Calu3 (cell line): ENCODE measurements at regions not wholly inside any gene's neighbourhood (a gene's known extent, or its start where the extent isn't known, plus 50 kb on each side); places are given as distances from the start of the nearest gene placed in this dataset.

ENCODE experiments used
- BruUV-seq: library from RNA; stranded (reverse); fragments of 400-500 nt; replicated peaks from 2 replicates; lab custom pipeline; 2021; lab: Mats Ljungman, UMichigan
- CTCF ChIA-PET: fragments of 300-600 bp; sonication (Branson Sonifier 250); formaldehyde crosslinking; loops from one replicate; lab custom pipeline; 2022; ENCODE audit warnings: antibody characterized with exemption; lab: Charles Lee
- DNase-seq: peaks from one replicate; pipeline ENCODE4 v3.0.0; 2022
- H3K27ac Mint-ChIP-seq: one replicate; pipeline ENCODE4 v1.8.0; 2022; ENCODE audit warnings: mixed read lengths; ENCODE audit not compliant: unreplicated experiment
- H3K27me3 Mint-ChIP-seq: one replicate; pipeline ENCODE4 v1.8.0; 2022; ENCODE audit warnings: mixed read lengths; ENCODE audit not compliant: unreplicated experiment
- H3K36me3 Mint-ChIP-seq: one replicate; pipeline ENCODE4 v1.8.0; 2022; ENCODE audit warnings: mild to moderate bottlenecking, moderate library complexity, mixed read lengths; ENCODE audit not compliant: insufficient read depth, unreplicated experiment
- H3K4me1 Mint-ChIP-seq: one replicate; pipeline ENCODE4 v1.8.0; 2022; ENCODE audit warnings: mild to moderate bottlenecking, low read depth, mixed read lengths; ENCODE audit not compliant: unreplicated experiment
- H3K4me3 Mint-ChIP-seq: one replicate; pipeline ENCODE4 v1.8.0; 2022; ENCODE audit warnings: mild to moderate bottlenecking, low read depth, moderate library complexity, mixed read lengths; ENCODE audit not compliant: unreplicated experiment
- H3K9me3 Mint-ChIP-seq: one replicate; pipeline ENCODE4 v1.8.0; 2022; ENCODE audit warnings: low read depth, mixed read lengths; ENCODE audit not compliant: unreplicated experiment
- CTCF ChIP-seq: fragments of 200-600 bp; IDR thresholded peaks from one replicate; pipeline ENCODE4 v1.8.0; 2022; ENCODE audit warnings: antibody characterized with exemption; ENCODE audit not compliant: unreplicated experiment
- intact Hi-C: fragments of 100-400 bp; cut with micrococcal nuclease; formaldehyde crosslinking; loops from one replicate; pipeline ENCODE4 v1.10.0; 2022; ENCODE audit not compliant: unreplicated experiment

GRCh38 chr11:10923882-10924281 lies 66.0 kb upstream of the ZBED5 start:
- Mint-ChIP-seq H3K4me1 (peaks cover 25% of the 10 kb centered on the region), H3K27me3 (no peaks in the 10 kb centered on the region), H3K27ac (no peak overlapping the region), H3K4me3 (no peak overlapping the region), H3K9me3 (no peaks in the 10 kb centered on the region), H3K36me3 (no peaks in the 10 kb centered on the region)
- no TSS peak for BruUV-seq
- intact Hi-C loops: loop anchor here (1.0 kb wide), 1 partner anchor 46 kb away; no protein-coding TSS in a partner anchor
- DNase-seq: no peak
- CTCF ChIA-PET: interaction anchor here (0.7 kb wide), 1 partner anchor 1779 kb away, joined by 3 read pairs; no protein-coding TSS in a partner anchor
- no peak for TF ChIP-seq CTCF

GRCh38 chr11:10922892-10923291 lies 65.0 kb upstream of the ZBED5 start:
- no peak for TF ChIP-seq CTCF
- no peaks in the 10 kb centered on the region for H3K27me3 Mint-ChIP-seq
- no TSS peak for BruUV-seq
- H3K27ac Mint-ChIP-seq: no peak overlapping the region
- CTCF ChIA-PET: interaction anchor here (0.7 kb wide), 1 partner anchor 194 kb away, joined by 3 read pairs; no protein-coding TSS in a partner anchor
- peaks cover 18% of the 10 kb centered on the region for H3K4me1 Mint-ChIP-seq
- intact Hi-C loops: loop anchor here (1.0 kb wide), 1 partner anchor 45 kb away; no protein-coding TSS in a partner anchor
- no peak overlapping the region for H3K4me3 Mint-ChIP-seq
- no peaks in the 10 kb centered on the region for H3K36me3 Mint-ChIP-seq
- no peak for DNase-seq
- H3K9me3 Mint-ChIP-seq: peaks cover 7% of the 10 kb centered on the region

GRCh38 chr11:10920875-10921274 lies 63.0 kb upstream of the ZBED5 start:
- Mint-ChIP-seq H3K27ac (no peak overlapping the region), H3K4me3 (no peak overlapping the region), H3K36me3 (no peaks in the 10 kb centered on the region), H3K9me3 (peaks cover 7% of the 10 kb centered on the region), H3K4me1 (no peaks in the 10 kb centered on the region), H3K27me3 (no peaks in the 10 kb centered on the region)
- DNase-seq: no peak
- intact Hi-C loops: no loop called here
- no TSS peak for BruUV-seq
- TF ChIP-seq CTCF: no peak
- CTCF ChIA-PET: interaction anchor here (0.6 kb wide), 1 partner anchor 17 kb away, joined by 3 read pairs; no protein-coding TSS in a partner anchor

- Mint-ChIP-seq H3K36me3 (no peaks in the 10 kb centered on the region), H3K27me3 (no peaks in the 10 kb centered on the region), H3K4me3 (no peak overlapping the region), H3K4me1 (no peaks in the 10 kb centered on the region), H3K9me3 (peaks cover 7% of the 10 kb centered on the region), H3K27ac (no peak overlapping the region)
- intact Hi-C loops: no loop called here
- BruUV-seq: no TSS peak
- no peak for TF ChIP-seq CTCF
- CTCF ChIA-PET: no interaction called here
- DNase-seq: no peak
These were observed 62.4 kb upstream of the ZBED5 start for GRCh38 chr11:10920205-10920604.
